ENCODE measurements at regions not wholly inside any gene's neighbourhood (a gene's known extent, or its start where the extent isn't known, plus 50 kb on each side); places are given as distances from the start of the nearest gene placed in this dataset.

DNA sequence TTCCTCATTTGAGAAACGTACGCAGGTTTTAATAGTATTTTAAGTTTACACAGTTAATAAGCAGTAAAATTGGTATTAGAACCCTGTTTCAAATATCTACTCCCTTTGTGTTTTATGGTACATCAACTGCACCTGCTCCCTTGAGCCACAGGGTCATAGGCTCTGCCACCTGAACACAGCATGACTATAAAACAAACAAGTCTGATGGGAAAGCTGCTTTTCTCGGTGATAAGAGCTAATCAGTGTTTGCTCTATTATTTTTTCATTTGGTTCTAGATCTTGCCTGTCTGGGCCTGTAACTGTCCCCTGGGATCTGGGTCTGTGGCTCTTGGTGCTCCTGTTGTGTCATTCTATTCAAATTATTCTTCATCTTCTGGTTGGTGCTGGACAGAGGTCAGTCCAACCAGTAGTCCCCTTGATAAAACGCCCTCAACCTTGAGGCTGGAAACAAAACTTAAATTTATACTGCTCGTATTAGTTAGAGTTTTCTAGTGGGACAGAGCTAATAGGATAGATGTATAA lies 314.8 kb upstream of the LRP1B start:
- DNase-seq (no peak), ATAC-seq (no peak)
- WGBS, 4 donors = 72 to 79% (median 77%) methylated on average over 5 of the region's 5 CpGs
- H3K27me3 ChIP-seq = no peaks in the 10 kb centered on the region
- no peak overlapping the region for H3K27ac ChIP-seq
- intact Hi-C loops (cut with DNase I) = no loop called here
- H3K36me3 ChIP-seq = no peaks in the 10 kb centered on the region
- H3K9me3 ChIP-seq = no peaks in the 10 kb centered on the region
- no peak overlapping the region for H3K4me3 ChIP-seq
- TF ChIP-seq CTCF (IDR thresholded peaks at IDR 0.05) (no peak), POLR2A (IDR thresholded peaks at IDR 0.05) (no peak)
- no peaks in the 10 kb centered on the region for H3K4me1 ChIP-seq

- Histone ChIP-seq H3K36me3 (no peaks in the 10 kb centered on the region), H3K4me3 (no peak overlapping the region), H3K27me3 (no peaks in the 10 kb centered on the region), H3K27ac (no peak overlapping the region), H3K4me1 (no peaks in the 10 kb centered on the region), H3K9me3 (no peaks in the 10 kb centered on the region)
- WGBS, 4 donors = 87 to 91% (median 91%) methylated on average over 2 of the region's 2 CpGs
- TF ChIP-seq CTCF (IDR thresholded peaks at IDR 0.05) = no peak
- TF ChIP-seq POLR2A (IDR thresholded peaks at IDR 0.05) = no peak
- intact Hi-C loops (cut with DNase I) = no loop called here
- DNase-seq (no peak), ATAC-seq (no peak)
Observed at GRCh38 chr2:142445023-142445422, 314.2 kb upstream of the LRP1B start.

- H3K27me3 ChIP-seq = no peaks in the 10 kb centered on the region
- peaks cover 0 to 7% (median 0%) of the 10 kb centered on the region in 12 donors for H3K4me1 ChIP-seq
- H3K9me3 ChIP-seq = no peaks in the 10 kb centered on the region
- H3K36me3 ChIP-seq = no peaks in the 10 kb centered on the region
- DNase-seq = no peak
- no peak overlapping the region for H3K4me3 ChIP-seq
- no peak for ATAC-seq
- TF ChIP-seq CTCF (IDR thresholded peaks at IDR 0.05) (no peak), POLR2A (IDR thresholded peaks at IDR 0.05) (no peak)
- intact Hi-C loops (cut with DNase I) = no loop called here
- H3K27ac ChIP-seq = no peak overlapping the region
- 53 to 75% (median 66%) methylated on average over 3 of the region's 3 CpGs for WGBS, 4 donors
Observed at GRCh38 chr2:142435847-142436246, 305.0 kb upstream of the LRP1B start.

GRCh38 chr2:142426064-142426463 lies 295.2 kb upstream of the LRP1B start:
- Histone ChIP-seq H3K36me3 (no peaks in the 10 kb centered on the region), H3K4me3 (no peak overlapping the region), H3K27me3 (no peaks in the 10 kb centered on the region), H3K27ac (no peak overlapping the region), H3K9me3 (peaks cover 0 to 3% (median 0%) of the 10 kb centered on the region in 12 donors), H3K4me1 (no peaks in the 10 kb centered on the region)
- TF ChIP-seq POLR2A (IDR thresholded peaks at IDR 0.05) (no peak), CTCF (IDR thresholded peaks at IDR 0.05) (no peak)
- no peak for ATAC-seq
- DNase-seq = no peak
- WGBS, 4 donors = 72 to 78% (median 74%) methylated on average over 5 of the region's 5 CpGs
- intact Hi-C loops (cut with DNase I) = no loop called here
